Peyer's patch (tissue), 4 donors: ENCODE measurements at regions not wholly inside any gene's neighbourhood (a gene's known extent, or its start where the extent isn't known, plus 50 kb on each side); places are given as distances from the start of the nearest gene placed in this dataset.

Source experiments
- DNase-seq, 3 donors: peaks; one replicate each; pipeline ENCODE4 v3.0.0-alpha.2; 2017 to 2019
- H3K27ac ChIP-seq, 4 donors: fragments of 200-600 bp; sonication (generic); one replicate each; pipeline ENCODE4 v1.5.1; 2016 to 2019
- H3K27me3 ChIP-seq, 2 donors: fragments of 200-600 bp; sonication (generic); one replicate each; pipeline ENCODE4 v1.5.1; 2019
- H3K36me3 ChIP-seq, 3 donors: fragments of 200-600 bp; sonication (generic); one replicate each; pipeline ENCODE4 v1.5.1; 2016 to 2019
- H3K4me1 ChIP-seq, 4 donors: fragments of 200-600 bp; sonication (generic); one replicate each; pipeline ENCODE4 v1.5.1; 2016 to 2019
- H3K4me3 ChIP-seq, 4 donors: fragments of 200-600 bp; sonication (generic); 1 replicate in 3 of 4; 2 replicates in 1 of 4; pipeline ENCODE4 v1.5.1; 2016 to 2019; ENCODE audit warnings: mild to moderate bottlenecking in 1 of 4
- H3K9me3 ChIP-seq, 4 donors: fragments of 200-600 bp; sonication (generic); one replicate each; pipeline ENCODE4 v1.5.1; 2016 to 2019; ENCODE audit warnings: mild to moderate bottlenecking in 1 of 4
- CTCF ChIP-seq, 6 experiments: fragments of 450-650 bp in 4 of 6; fragments of 200-600 bp in 2 of 6; sonication (generic) in 1 of 6; IDR thresholded peaks; one replicate each; pipeline ENCODE4 v1.5.1; 2017 to 2019; ENCODE audit warnings: antibody characterized with exemption in 6 of 6, mild to moderate bottlenecking in 3 of 6, moderate library complexity in 1 of 6
- POLR2A ChIP-seq, 2 donors: fragments of 450-650 bp; IDR thresholded peaks; one replicate each; pipeline ENCODE4 v1.5.1; 2017; ENCODE audit warnings: antibody characterized with exemption in 2 of 2, mild to moderate bottlenecking in 2 of 2, moderate library complexity in 2 of 2

DNA sequence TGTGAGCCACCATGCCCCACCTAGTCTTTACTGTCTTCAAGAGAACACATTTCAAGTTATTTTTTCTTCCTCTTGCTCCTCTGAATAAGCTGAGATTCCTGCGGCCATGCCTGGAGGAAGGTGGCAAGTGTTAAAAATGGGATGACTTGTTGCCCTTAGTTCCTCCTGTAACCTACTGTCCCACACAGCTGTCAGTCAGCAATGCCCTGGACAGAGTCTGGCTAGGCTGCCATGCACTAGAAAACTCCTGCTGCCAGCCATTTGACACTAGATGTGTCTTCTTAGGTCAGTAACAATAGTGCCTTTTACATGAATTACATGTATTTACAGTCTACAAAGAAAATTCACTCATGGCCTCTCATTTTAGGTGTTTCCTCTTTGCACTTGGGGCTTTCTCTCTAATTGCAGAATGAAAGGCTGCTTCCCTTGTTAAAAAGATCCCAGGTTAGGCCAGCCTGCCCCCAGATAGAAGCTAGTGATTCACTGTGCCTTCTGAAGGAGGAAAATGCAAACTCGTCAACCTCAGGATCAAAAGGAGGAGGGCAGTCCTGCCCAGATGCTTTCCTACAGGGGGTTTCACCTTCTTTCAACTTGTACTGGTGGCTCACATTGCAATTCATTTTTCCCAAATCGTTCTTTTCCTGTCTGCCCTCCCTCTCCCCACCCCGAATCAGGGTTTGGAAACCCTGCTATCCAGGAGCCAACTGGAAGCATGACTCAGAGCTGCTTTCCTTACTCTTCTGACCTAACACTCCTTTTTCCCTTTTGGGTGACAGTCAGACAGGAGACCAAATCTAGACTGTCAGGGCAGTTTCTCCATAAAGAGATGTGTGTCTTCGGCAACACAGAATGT, 136.6 kb downstream of the SPAG6 start:
- H3K4me1 ChIP-seq: peaks cover 0 to 5% (median 0%) of the 10 kb centered on the region in 4 donors
- no peaks in the 10 kb centered on the region for H3K9me3 ChIP-seq
- H3K36me3 ChIP-seq: no peaks in the 10 kb centered on the region
- TF ChIP-seq POLR2A (IDR thresholded peaks at IDR 0.05): no peak
- TF ChIP-seq CTCF (IDR thresholded peaks at IDR 0.05): no peak
- H3K4me3 ChIP-seq: no peak overlapping the region
- H3K27me3 ChIP-seq: peaks cover 0 to 6% of the 10 kb centered on the region in 2 donors
- DNase-seq: no peak
- no peak overlapping the region for H3K27ac ChIP-seq

GRCh38 chr10:22483132-22483531, 137.8 kb downstream of the SPAG6 start:
- Histone ChIP-seq H3K36me3 (no peaks in the 10 kb centered on the region), H3K4me3 (no peak overlapping the region), H3K9me3 (no peaks in the 10 kb centered on the region), H3K27me3 (no peaks in the 10 kb centered on the region), H3K27ac (no peak overlapping the region), H3K4me1 (no peaks in the 10 kb centered on the region)
- TF ChIP-seq CTCF (IDR thresholded peaks at IDR 0.05) (no peak), POLR2A (IDR thresholded peaks at IDR 0.05) (no peak)
- no peak for DNase-seq
